A673 (cell line): ENCODE measurements at regions not wholly inside any gene's neighbourhood (a gene's known extent, or its start where the extent isn't known, plus 50 kb on each side); places are given as distances from the start of the nearest gene placed in this dataset.

Experiments
- BruUV-seq: library from RNA; stranded (reverse); fragments of 400-500 nt; replicated peaks from 2 replicates; lab custom pipeline; 2021; lab: Mats Ljungman, UMichigan
- CTCF ChIA-PET: fragments of 300-600 bp; sonication (Branson Sonifier 250); formaldehyde crosslinking; loops from one replicate; lab custom pipeline; 2022; ENCODE audit warnings: antibody characterized with exemption; lab: Charles Lee
- POLR2A ChIA-PET: fragments of 300-600 bp; sonication (Branson Sonifier 250); formaldehyde crosslinking; loops from one replicate; lab custom pipeline; 2022; ENCODE audit warnings: antibody characterized with exemption; ENCODE audit not compliant: low non-redundant PET; lab: Charles Lee
- DNase-seq: peaks from one replicate; pipeline ENCODE4 v3.0.0-alpha.2; 2015; ENCODE audit warnings: low spot score
- H3K27ac ChIP-seq: fragments of 200-600 bp; sonication (generic); 2 replicates; pipeline ENCODE4 v1.5.1; 2016; ENCODE audit warnings: mixed run types, low read depth, mild to moderate bottlenecking, mixed read lengths, antibody characterized with exemption, low read length; ENCODE audit not compliant: poor library complexity, severe bottlenecking
- H3K27me3 ChIP-seq: fragments of 200-600 bp; sonication (generic); replicated peaks from 2 replicates; pipeline ENCODE4 v1.6.1; 2017; ENCODE audit warnings: mixed run types, low read depth, mild to moderate bottlenecking, mixed read lengths, antibody characterized with exemption, low read length; ENCODE audit not compliant: insufficient read depth, poor library complexity
- H3K36me3 ChIP-seq: fragments of 200-600 bp; sonication (generic); 2 replicates; pipeline ENCODE4 v1.6.1; 2016; ENCODE audit warnings: mixed run types, mild to moderate bottlenecking, mixed read lengths, antibody characterized with exemption, low read length; ENCODE audit not compliant: insufficient read depth, poor library complexity, severe bottlenecking
- H3K4me1 ChIP-seq: fragments of 200-600 bp; sonication (generic); 2 replicates; pipeline ENCODE4 v1.6.1; 2017; ENCODE audit warnings: mixed run types, mild to moderate bottlenecking, mixed read lengths, antibody characterized with exemption, low read length; ENCODE audit not compliant: insufficient read depth, poor library complexity, severe bottlenecking
- H3K4me3 ChIP-seq: fragments of 200-600 bp; sonication (generic); 2 replicates; pipeline ENCODE4 v1.5.1; 2016; ENCODE audit warnings: low read depth, mixed run types, mild to moderate bottlenecking, mixed read lengths, low read length; ENCODE audit not compliant: poor library complexity, severe bottlenecking
- H3K9me3 ChIP-seq: fragments of 200-600 bp; sonication (generic); 2 replicates; pipeline ENCODE4 v1.6.1; 2016; ENCODE audit warnings: mixed run types, low read depth, mild to moderate bottlenecking, mixed read lengths, antibody characterized with exemption, low read length; ENCODE audit not compliant: poor library complexity, severe bottlenecking
- EZH2 ChIP-seq: fragments of 200-600 bp; sonication (generic); IDR thresholded peaks from 2 replicates; pipeline ENCODE4 v1.6.1; 2017; ENCODE audit warnings: borderline replicate concordance, low read depth, mild to moderate bottlenecking, mixed read lengths, antibody characterized with exemption, low read length; ENCODE audit not compliant: poor library complexity, severe bottlenecking
- intact Hi-C: fragments of 100-400 bp; cut with micrococcal nuclease; formaldehyde crosslinking; loops from one replicate; pipeline ENCODE4 v1.10.0; 2022; ENCODE audit not compliant: unreplicated experiment
- TF ChIP-seq, protein P1 (sequence below): fragments of 300-800, 200-600 bp; sonication (generic); conservative IDR thresholded peaks from 2 replicates; pipeline ENCODE4 v1.5.1; 2017; ENCODE audit warnings: low read depth, mild to moderate bottlenecking, antibody characterized with exemption, low read length, moderate library complexity, mixed read lengths

DNA sequence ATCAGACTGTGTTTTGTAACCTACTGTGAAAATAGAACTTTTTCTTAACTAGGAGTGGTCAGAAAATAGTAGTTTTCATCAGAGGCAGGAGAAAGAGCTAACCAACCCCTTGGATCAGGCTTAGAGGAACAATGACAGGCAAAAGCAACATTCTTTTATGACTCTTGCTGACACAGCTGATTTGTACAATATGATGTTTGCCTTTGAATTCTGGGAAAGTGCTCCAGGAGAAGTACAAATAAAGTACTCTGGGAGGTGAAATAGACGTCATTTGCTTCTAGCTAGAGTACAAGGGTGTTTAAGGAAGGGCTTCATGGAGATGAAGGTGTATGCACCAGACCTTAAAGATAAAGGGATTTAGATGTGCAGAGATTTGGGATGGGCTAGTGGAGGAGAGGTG, 75.1 kb upstream of the KIAA1217 start:
- ChIA-PET POLR2A (interaction anchor here (0.7 kb wide), 1 partner anchor 734 kb away, joined by 3 read pairs; no protein-coding TSS in a partner anchor), CTCF (no interaction called here)

DNA sequence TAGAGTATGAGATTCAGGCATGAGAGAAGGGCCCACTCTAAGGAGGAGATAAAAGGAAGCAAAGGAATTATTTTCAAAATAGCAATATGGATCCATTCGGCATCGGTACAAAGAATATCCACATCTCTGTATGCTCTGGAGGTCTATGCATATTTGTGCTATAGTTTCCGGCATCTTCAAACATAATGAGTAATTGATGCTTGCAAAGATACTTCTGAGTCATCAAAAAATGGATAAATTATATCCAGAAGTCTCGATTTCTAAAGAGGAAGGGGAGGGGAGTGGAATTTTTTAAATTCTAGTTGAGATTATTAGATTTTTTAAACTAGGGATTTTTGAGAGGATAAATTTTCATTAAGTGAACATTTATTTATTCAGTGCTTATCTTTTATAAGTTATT, 72.9 kb upstream of the KIAA1217 start:
- TF ChIP-seq, protein P1, sequence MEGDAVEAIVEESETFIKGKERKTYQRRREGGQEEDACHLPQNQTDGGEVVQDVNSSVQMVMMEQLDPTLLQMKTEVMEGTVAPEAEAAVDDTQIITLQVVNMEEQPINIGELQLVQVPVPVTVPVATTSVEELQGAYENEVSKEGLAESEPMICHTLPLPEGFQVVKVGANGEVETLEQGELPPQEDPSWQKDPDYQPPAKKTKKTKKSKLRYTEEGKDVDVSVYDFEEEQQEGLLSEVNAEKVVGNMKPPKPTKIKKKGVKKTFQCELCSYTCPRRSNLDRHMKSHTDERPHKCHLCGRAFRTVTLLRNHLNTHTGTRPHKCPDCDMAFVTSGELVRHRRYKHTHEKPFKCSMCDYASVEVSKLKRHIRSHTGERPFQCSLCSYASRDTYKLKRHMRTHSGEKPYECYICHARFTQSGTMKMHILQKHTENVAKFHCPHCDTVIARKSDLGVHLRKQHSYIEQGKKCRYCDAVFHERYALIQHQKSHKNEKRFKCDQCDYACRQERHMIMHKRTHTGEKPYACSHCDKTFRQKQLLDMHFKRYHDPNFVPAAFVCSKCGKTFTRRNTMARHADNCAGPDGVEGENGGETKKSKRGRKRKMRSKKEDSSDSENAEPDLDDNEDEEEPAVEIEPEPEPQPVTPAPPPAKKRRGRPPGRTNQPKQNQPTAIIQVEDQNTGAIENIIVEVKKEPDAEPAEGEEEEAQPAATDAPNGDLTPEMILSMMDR = no peak
- no peak for TF ChIP-seq EZH2
- no peak overlapping the region for H3K4me3 ChIP-seq
- BruUV-seq = no TSS peak
- intact Hi-C loops = no loop called here
- no peak overlapping the region for H3K27ac ChIP-seq
- ChIA-PET CTCF (no interaction called here), POLR2A (interaction anchor here (0.6 kb wide), 1 partner anchor 92 kb away, joined by 4 read pairs; no protein-coding TSS in a partner anchor)
- no peaks in the 10 kb centered on the region for H3K36me3 ChIP-seq
- peaks cover 5% of the 10 kb centered on the region for H3K4me1 ChIP-seq
- no peak for DNase-seq
- no peaks in the 10 kb centered on the region for H3K27me3 ChIP-seq
- peaks cover 6% of the 10 kb centered on the region for H3K9me3 ChIP-seq

More for the DNA sequence above, 75.1 kb upstream of the KIAA1217 start:
- no peaks in the 10 kb centered on the region for H3K36me3 ChIP-seq
- no peak for TF ChIP-seq EZH2
- H3K27ac ChIP-seq = no peak overlapping the region
- H3K4me3 ChIP-seq = no peak overlapping the region
- H3K9me3 ChIP-seq = no peaks in the 10 kb centered on the region
- H3K4me1 ChIP-seq = peaks cover 10% of the 10 kb centered on the region
- no TSS peak for BruUV-seq
- H3K27me3 ChIP-seq = no peaks in the 10 kb centered on the region
- DNase-seq = no peak
- intact Hi-C loops = no loop called here

DNA sequence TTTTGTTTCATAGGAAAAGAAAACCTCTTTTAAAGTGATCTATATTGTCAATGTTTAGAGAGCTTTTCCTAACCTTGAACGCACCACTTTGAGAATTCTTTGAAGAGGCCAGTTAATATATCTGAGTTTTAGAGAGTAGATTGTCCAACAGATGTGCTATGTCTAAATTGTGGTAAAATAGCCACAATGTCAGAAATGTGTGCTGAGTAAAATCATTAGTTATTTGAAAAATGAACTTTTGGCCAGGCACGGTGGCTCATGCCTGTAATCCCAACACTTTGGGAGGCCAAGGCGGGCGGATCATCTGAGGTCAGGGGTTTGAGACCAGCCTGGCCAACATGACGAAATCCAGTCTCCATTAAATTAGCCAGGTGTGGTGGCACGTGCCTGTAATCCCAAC, 61.6 kb upstream of the KIAA1217 start:
- H3K9me3 ChIP-seq = no peaks in the 10 kb centered on the region
- intact Hi-C loops = no loop called here
- no peak overlapping the region for H3K27ac ChIP-seq
- peaks cover 8% of the 10 kb centered on the region for H3K4me1 ChIP-seq
- no peak for DNase-seq
- H3K27me3 ChIP-seq = no peaks in the 10 kb centered on the region
- no TSS peak for BruUV-seq
- ChIA-PET POLR2A (interaction anchor here (0.7 kb wide), 1 partner anchor 237 kb away, joined by 3 read pairs; no protein-coding TSS in a partner anchor), CTCF (no interaction called here)
- H3K36me3 ChIP-seq = no peaks in the 10 kb centered on the region
- H3K4me3 ChIP-seq = no peak overlapping the region
- TF ChIP-seq, protein P1 = no peak
- TF ChIP-seq EZH2 = no peak

DNA sequence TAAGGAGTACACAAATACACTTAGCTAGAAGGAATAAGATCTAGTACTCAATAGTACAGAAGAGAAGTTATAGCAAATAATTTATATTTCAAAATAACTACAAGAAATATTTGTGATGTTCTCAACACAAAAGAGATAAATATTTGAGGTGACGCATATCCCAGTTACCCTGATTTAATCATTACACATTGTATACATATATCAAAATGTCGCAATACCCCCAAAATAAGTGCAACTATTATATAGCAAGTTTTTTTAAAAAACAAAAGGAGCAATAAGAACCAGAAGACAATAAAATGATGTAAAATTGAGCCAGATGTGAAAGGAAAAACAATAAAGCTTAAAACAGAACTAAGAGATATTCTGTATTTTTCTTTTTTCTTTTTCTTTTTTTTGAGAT, 59.3 kb upstream of the KIAA1217 start:
- H3K27ac ChIP-seq = no peak overlapping the region
- BruUV-seq = no TSS peak
- CTCF ChIA-PET = no interaction called here
- intact Hi-C loops = no loop called here
- H3K36me3 ChIP-seq = no peaks in the 10 kb centered on the region
- no peaks in the 10 kb centered on the region for H3K9me3 ChIP-seq
- TF ChIP-seq, protein P1 = no peak
- TF ChIP-seq EZH2 = no peak
- peaks cover 15% of the 10 kb centered on the region for H3K4me1 ChIP-seq
- H3K4me3 ChIP-seq = no peak overlapping the region
- POLR2A ChIA-PET = no interaction called here
- DNase-seq = no peak
- H3K27me3 ChIP-seq = no peaks in the 10 kb centered on the region
